ENCODE measurements at regions not wholly inside any gene's neighbourhood (a gene's known extent, or its start where the extent isn't known, plus 50 kb on each side); places are given as distances from the start of the nearest gene placed in this dataset.
"Not testable (repeated sequence)": the region's sequence is repeated elsewhere in the genome, so short reads cannot be mapped to it uniquely, and the experiment has no call there.

DNA sequence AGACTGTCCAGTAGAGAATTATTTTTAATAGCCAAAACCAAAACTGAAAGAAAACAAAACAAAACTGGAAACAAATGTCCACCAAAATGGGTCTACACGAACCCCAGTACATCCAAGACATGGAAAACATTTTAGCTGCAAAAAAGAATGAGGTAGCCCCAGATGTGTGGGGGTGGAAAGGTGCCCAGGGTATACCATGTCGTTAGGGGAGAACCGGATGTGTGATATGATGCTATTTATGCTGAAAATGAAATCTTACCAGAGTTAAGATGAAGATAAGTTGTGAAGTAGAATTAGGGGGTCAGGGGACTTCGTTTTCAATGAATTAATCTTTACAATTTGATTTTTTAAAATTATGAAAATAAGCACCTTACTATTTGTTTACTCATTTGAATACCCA is 72.2 kb downstream of the PROP1 start:
- H3K9me3 ChIP-seq (ENCODE audit: low read depth); H3K36me3 ChIP-seq (replicated peaks; ENCODE audit: insufficient read depth, low read depth); H3K27me3 ChIP-seq; H3K9me2 ChIP-seq (replicated peaks; ENCODE audit: insufficient read depth); H3K79me2 ChIP-seq; H3K27ac ChIP-seq; H2AFZ ChIP-seq; H4K20me1 ChIP-seq (ENCODE audit: insufficient read depth, poor library complexity, severe bottlenecking); DNase-seq (ENCODE audit: low spot score); H3K4me3 ChIP-seq; H3K4me2 ChIP-seq; H3K4me1 ChIP-seq (ENCODE audit: insufficient read depth): not testable (repeated sequence)
- WGBS (ENCODE audit: low lambda C conversion rate, missing lambda C conversion rate) = 64% methylated on average over 3 of the region's 4 CpGs

- H3K27ac ChIP-seq; H3K36me3 ChIP-seq (replicated peaks; ENCODE audit: insufficient read depth, low read depth); DNase-seq (ENCODE audit: low spot score); H3K4me1 ChIP-seq (ENCODE audit: insufficient read depth); H3K9me3 ChIP-seq (ENCODE audit: low read depth); H3K79me2 ChIP-seq; H3K4me3 ChIP-seq; H3K27me3 ChIP-seq; H3K4me2 ChIP-seq; H4K20me1 ChIP-seq (ENCODE audit: insufficient read depth, poor library complexity, severe bottlenecking); H3K9me2 ChIP-seq (replicated peaks; ENCODE audit: insufficient read depth); H2AFZ ChIP-seq: not testable (repeated sequence)
- WGBS (ENCODE audit: low lambda C conversion rate, missing lambda C conversion rate) = 80% methylated on average over 4 of the region's 5 CpGs
These were observed 72.9 kb downstream of the PROP1 start for GRCh38 chr5:177923189-177923588.

GRCh38 chr5:177909261-177909660 is 86.8 kb downstream of the PROP1 start:
- H2AFZ ChIP-seq; H3K4me1 ChIP-seq (ENCODE audit: insufficient read depth); H3K27ac ChIP-seq; H3K9me3 ChIP-seq (ENCODE audit: low read depth); H3K9me2 ChIP-seq (replicated peaks; ENCODE audit: insufficient read depth); H3K4me2 ChIP-seq; H3K79me2 ChIP-seq; DNase-seq (ENCODE audit: low spot score); H3K4me3 ChIP-seq; H4K20me1 ChIP-seq (ENCODE audit: insufficient read depth, poor library complexity, severe bottlenecking); H3K36me3 ChIP-seq (replicated peaks; ENCODE audit: insufficient read depth, low read depth); H3K27me3 ChIP-seq: not testable (repeated sequence)
- WGBS (ENCODE audit: low lambda C conversion rate, missing lambda C conversion rate) = 69% methylated on average over 2 of the region's 2 CpGs

DNA sequence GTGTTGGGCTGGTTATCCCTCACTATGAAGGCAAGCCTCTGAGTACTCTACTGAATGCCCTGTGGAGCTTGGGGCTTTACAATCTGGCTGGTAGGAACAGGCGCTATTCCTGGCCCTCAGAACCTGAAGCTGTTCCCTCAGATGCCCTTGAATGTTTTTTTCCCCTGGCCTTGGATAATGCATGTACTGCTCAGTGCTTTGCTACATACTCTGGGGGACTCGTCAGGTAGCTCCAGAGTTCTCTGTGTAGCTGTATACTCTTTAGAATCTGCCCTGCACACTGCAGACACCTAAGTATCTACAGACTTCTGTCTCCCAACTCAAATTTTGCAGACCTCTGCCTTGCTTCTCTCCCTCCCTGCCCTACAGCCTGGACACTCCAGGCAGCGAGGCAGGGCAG is 93.2 kb downstream of the PROP1 start:
- H3K9me3 ChIP-seq (ENCODE audit: low read depth); H2AFZ ChIP-seq; H3K9me2 ChIP-seq (replicated peaks; ENCODE audit: insufficient read depth); H3K4me2 ChIP-seq; H3K27ac ChIP-seq; H3K79me2 ChIP-seq; H3K36me3 ChIP-seq (replicated peaks; ENCODE audit: insufficient read depth, low read depth); DNase-seq (ENCODE audit: low spot score); H3K4me1 ChIP-seq (ENCODE audit: insufficient read depth); H3K4me3 ChIP-seq; H3K27me3 ChIP-seq; H4K20me1 ChIP-seq (ENCODE audit: insufficient read depth, poor library complexity, severe bottlenecking): not testable (repeated sequence)
- WGBS (ENCODE audit: low lambda C conversion rate, missing lambda C conversion rate) = 85% methylated on average over 1 of the region's 3 CpGs

DNA sequence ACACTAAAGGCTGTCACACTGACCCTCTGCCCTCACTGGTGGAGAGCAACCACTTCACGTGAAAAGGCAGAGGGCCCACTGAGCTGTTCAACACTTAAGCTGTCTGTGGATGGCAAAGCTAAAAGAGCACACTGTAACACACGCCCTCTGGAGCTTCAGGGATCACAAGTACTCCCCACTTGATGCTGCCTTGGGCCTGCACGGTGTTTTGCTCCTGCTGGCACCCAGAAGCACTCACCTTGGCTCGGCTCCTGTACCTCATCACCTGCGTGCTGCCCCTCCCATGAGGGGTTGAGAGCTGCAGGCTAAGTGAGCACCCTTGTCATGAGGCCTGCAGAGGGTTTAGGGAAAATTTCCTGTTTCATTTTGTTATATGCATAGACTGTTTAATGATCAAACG is 96.0 kb downstream of the PROP1 start:
- not testable (repeated sequence) for DNase-seq (ENCODE audit: low spot score); H3K4me1 ChIP-seq (ENCODE audit: insufficient read depth); H3K4me3 ChIP-seq; H3K9me2 ChIP-seq (replicated peaks; ENCODE audit: insufficient read depth); H3K36me3 ChIP-seq (replicated peaks; ENCODE audit: insufficient read depth, low read depth); H3K27me3 ChIP-seq; H3K4me2 ChIP-seq; H3K9me3 ChIP-seq (ENCODE audit: low read depth); H4K20me1 ChIP-seq (ENCODE audit: insufficient read depth, poor library complexity, severe bottlenecking); H2AFZ ChIP-seq; H3K79me2 ChIP-seq; H3K27ac ChIP-seq
- 100% methylated on average over 2 of the region's 6 CpGs for WGBS (ENCODE audit: low lambda C conversion rate, missing lambda C conversion rate)

- H2AFZ ChIP-seq; H3K9me2 ChIP-seq (replicated peaks; ENCODE audit: insufficient read depth); H3K36me3 ChIP-seq (replicated peaks; ENCODE audit: insufficient read depth, low read depth); H3K4me3 ChIP-seq; H3K4me2 ChIP-seq; DNase-seq (ENCODE audit: low spot score); H3K4me1 ChIP-seq (ENCODE audit: insufficient read depth); H3K9me3 ChIP-seq (ENCODE audit: low read depth); H3K79me2 ChIP-seq; H3K27me3 ChIP-seq; H3K27ac ChIP-seq; H4K20me1 ChIP-seq (ENCODE audit: insufficient read depth, poor library complexity, severe bottlenecking): not testable (repeated sequence)
- WGBS (ENCODE audit: low lambda C conversion rate, missing lambda C conversion rate) = 80% methylated on average over 4 of the region's 9 CpGs
These were observed 101.2 kb downstream of the PROP1 start for GRCh38 chr5:177894681-177895453.

DNA sequence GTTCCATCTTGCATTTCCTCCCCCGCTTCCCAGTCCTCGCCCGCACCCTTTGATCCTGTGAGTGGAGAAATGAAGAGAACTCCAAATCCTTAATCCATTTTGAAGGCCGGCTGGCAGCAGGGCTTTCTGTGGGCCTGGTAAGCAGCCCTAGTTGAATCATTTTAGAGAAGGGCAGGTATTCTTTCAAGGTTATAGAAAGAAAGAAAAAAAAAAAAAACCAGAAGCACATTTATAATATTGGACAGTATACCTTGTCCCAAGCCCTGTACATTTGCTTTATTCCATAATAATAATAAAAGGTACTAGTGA is 103.7 kb downstream of the PROP1 start:
- not testable (repeated sequence) for H3K9me3 ChIP-seq (ENCODE audit: low read depth); H3K4me3 ChIP-seq; H3K36me3 ChIP-seq (replicated peaks; ENCODE audit: insufficient read depth, low read depth); H3K9me2 ChIP-seq (replicated peaks; ENCODE audit: insufficient read depth); DNase-seq (ENCODE audit: low spot score); H3K27ac ChIP-seq; H2AFZ ChIP-seq; H3K79me2 ChIP-seq; H4K20me1 ChIP-seq (ENCODE audit: insufficient read depth, poor library complexity, severe bottlenecking); H3K4me1 ChIP-seq (ENCODE audit: insufficient read depth); H3K4me2 ChIP-seq; H3K27me3 ChIP-seq
- WGBS (ENCODE audit: low lambda C conversion rate, missing lambda C conversion rate) = 63% methylated on average over 4 of the region's 4 CpGs

Data from hepatocyte (in vitro differentiated cells).